ENCODE measurements at regions not wholly inside any gene's neighbourhood (a gene's known extent, or its start where the extent isn't known, plus 50 kb on each side); places are given as distances from the start of the nearest gene placed in this dataset.
"Not testable (repeated sequence)": the region's sequence is repeated elsewhere in the genome, so short reads cannot be mapped to it uniquely, and the experiment has no call there.

DNA sequence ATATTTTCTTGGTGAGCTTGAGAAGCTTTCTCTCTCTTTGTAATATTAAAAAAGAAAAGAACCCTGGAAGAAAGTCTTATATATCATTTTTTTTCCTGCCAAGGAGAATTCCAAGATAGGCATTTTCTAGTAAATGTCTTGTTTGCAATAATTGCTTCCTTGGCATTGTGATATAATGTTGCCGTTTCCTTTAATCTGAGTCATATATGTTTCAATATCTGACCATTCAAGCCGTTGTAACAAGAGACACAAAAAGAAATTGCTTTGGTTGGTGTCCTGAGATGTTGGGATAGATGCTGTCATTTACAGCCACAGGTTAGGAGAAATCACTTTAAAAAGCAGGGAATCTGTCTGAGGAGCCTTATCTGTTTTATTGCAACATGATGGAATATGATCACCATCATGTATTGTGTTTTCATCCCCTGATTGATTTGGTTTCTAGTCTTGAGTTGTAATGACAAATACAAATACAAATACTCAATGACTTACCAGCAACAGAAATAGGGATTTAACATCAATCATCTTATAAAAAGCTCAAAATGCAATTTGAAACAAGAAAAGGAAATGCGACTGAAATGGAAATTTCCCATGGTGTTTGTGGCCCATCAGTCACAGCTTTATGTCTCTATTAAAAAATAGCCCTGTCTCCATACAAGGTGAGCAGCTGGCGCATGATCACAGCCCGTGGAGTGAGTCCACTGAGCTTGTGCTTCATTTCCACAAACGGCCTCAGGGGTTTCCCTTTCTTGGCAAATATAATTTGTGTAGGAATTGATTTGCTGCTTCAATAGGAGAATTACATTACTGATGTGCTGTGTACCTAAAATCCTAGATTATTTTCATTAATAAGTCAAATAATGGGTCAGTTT is 250.1 kb upstream of the TRPC7 start:
- DNase-seq: peak in 2 of 3 experiments; percentile 0 to 26

DNA sequence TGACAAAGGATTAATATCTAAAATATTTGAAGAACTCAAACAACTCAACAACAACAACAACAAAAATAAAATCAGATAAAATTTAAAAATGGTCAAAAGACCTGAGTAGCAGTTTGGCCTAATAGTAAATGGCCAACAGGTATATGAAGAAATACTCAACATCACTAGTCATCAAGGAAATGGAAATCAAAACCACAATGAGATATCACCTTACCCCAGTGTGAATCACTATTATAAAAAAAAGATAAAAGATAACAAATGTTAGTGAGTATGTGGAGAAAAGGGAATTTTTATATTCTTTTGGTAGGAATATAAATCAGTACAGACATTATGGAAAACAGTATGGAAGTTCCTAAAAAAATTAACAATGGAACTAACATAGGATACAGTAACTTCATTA is 247.9 kb upstream of the TRPC7 start:
- DNase-seq: no peak

DNA sequence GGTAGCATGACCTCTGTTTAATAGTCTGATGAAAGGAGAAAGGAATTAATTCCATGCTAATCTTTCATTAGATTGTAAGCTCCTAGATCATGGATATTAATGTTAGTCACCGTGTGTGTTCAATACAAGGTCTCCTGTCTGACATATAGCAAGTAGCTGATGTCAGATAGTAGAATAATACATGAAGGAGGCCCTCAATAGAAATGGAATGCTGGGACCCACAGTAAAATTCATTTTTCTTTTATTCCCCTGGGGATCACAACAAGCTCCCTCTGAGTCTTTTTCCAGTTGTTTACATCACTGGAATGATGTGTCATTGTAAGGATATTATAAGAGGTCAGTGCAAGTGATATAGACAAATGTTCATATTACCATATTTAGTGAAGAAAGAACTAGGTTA is 240.3 kb upstream of the TRPC7 start:
- DNase-seq: no peak

DNA sequence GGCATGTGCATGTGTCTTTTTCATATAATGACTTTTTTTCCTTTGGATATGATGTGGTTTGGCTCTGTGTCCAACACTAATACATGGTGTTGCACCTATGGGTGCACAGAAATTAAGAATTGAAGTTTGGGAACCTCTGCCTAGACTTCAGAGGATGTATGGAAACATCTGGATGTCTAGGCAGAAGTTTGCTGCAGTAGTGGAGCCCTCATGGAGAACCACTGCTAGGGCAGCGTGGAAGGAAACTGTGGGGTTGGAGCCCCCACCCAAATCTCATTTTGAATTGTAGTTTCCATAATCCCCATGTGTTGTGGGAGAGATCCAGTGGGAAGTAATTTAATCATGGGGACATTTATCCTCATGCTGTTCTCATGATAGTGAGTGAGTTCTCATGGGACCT is 235.0 kb upstream of the TRPC7 start:
- no peak for DNase-seq

DNA sequence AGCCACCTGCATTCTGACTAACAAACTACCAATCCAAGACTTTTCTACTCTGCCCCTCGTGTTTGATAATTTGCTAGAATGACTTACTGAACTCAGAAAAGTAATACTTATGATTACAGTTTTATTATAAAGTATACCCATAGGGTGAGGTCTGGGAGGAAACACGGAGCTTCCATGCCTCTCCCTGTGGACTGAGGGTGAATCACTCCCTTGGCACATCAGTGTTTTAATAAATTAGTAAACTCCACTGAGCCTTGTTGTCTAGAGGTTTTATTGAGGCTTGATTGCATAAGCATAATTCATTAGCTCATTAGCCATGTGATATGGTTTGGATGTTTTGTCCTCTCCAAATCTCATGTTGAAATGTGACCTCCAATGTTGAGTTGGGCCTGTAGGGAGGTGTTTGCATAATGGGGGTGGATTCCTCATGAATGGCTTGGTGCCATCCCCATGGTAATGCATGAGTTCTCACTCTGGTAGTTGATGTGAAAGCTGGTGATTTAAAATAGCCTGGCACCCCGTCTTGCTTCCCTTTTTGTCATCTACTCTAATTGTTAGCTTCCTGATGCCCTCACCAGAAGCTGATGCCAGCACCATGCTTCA is 233.6 kb upstream of the TRPC7 start:
- no peak for DNase-seq

GRCh38 chr5:136594416-136594815 is 229.1 kb upstream of the TRPC7 start:
- no peak for DNase-seq

GRCh38 chr5:136590581-136590980 is 225.2 kb upstream of the TRPC7 start:
- no peak for DNase-seq

DNA sequence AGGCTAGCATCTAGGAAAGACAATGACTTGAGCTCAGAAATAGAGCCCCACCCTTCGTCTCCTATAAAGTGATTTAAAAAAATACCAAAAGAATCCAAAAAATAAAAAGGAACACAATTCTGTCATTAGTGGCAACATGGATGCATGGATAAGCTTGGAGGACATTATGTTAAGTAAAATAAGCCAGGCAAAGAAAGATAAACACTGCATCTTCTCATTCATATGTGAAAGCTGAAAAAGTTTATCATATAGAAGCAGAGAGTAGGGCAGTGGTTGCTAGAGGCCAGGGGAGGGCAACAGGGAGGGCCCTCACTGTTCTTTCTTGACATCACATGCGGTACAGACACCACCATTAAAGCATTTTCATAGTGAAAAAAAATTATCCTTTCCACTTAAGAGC is 220.9 kb upstream of the TRPC7 start:
- DNase-seq: no peak

DNA sequence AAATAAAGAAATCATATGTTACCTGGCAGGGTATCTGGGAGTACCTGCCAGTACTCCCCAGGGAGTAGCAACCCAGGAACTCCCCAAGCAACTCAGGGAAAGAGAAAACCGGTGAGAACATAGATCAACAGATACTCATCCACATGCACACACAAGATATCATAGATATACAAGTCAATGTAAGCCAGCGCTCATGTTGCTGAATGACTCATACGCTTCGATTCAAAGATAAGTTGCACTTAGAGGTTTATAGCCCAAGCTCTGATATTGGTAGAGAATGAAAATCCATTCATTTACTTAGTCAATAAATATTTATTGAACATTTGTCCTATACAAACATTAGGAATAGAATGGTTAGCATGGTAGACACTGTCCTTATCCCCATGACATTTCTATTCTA is 219.1 kb upstream of the TRPC7 start:
- no peak for DNase-seq

DNA sequence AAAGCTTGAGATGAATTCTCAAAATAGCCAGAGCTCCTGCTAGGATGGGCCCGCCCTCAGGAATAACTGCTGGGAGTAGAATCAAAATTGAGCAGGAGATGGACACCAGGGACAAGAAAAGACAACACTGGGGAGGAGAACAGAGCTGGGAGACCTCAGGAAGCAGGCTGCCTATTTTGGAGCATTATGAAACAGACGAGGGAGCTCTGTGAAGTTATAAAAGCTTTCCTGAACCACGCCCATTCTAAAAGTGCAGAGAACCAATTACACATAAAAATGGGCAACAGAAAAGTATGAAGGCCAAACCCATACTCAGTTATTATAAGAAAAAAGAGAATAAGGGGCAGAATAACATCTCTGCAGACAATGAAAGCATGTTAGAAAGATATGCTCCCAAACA is 213.9 kb upstream of the TRPC7 start:
- no peak for DNase-seq

DNA sequence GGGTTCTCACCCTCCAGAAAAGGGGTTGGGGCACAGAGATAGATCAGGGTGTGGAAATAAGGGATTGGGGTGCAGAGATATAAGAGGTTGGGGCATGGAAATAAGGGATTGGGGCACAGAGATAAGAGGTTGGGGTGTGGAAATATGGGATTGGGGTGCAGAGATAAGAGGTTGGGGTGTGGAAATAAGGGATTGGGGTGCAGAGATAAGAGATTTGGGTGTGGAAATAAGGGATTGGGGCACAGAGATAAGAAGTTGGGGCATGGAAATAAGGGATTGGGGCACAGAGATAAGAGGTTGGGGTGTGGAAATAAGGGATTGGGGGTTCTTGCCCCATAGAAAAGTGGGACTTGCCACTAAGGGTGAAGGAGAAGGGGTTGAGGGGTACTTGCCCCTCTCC is 204.5 kb upstream of the TRPC7 start:
- not testable (repeated sequence) for DNase-seq

DNA sequence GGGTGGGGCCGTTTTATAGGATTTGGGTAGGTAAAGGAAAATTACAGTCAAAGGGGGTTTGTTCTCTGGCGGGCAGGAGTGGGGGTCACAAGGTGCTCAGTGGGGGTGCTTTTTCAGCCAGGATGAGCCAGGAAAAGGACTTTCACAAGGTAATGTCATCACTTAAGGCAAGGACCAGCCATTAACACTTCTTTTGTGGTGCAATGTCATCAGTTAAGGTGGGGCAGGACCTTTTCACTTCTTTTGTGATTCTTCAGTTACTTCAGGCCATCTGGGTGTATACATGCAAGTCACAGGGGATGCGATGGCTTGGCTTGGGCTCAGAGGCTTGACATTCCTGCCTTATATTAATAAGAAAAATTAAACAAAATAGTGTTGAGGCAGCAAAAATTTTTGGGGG is 200.1 kb upstream of the TRPC7 start:
- not testable (repeated sequence) for DNase-seq

- DNase-seq: not testable (repeated sequence)
Measured at GRCh38 chr5:136565050-136565449, 199.7 kb upstream of the TRPC7 start.

DNA sequence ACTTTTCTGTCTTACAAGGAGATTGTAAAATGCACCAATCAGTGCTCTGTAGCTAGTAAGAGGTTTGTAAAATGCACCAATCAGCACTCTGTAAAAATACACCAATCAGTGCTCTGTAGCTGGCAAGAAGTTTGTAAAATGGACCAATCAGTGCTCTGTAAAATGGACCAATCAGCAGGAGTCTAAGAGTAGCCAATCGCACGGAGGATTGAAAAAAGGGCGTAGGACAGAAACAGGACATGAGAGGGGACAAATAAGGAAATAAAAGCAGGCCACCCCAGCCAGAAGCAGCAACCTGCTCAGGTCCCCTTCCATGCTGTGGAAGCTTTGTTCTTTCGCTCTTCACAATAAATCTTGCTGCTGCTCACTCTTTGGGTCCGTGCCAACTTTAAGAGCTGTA is 199.1 kb upstream of the TRPC7 start:
- not testable (repeated sequence) for DNase-seq

- peak in 1 of 3 experiments; percentile 6 for DNase-seq
Measured at GRCh38 chr5:136563489-136563888, 198.1 kb upstream of the TRPC7 start.

DNA sequence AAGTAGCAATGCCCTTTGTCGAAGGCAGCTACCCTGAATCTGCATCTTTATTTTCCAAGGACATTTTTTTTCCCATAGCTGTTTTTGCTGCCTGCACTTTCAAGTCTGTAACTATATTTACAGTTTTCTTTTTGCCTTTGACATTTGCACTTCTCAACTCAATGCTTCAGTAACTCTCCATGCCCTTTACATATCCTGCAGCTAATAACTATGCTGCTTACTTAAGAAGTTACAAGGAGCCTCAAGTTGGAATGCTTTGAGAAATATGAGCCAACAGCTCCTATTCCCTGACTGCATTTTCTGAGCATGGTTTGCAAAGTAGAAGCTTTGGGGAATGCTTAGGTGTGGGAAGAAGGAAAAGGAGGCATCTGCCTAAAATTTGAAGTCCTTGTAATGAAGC is 194.8 kb upstream of the TRPC7 start:
- no peak for DNase-seq

- no peak for DNase-seq
Measured at GRCh38 chr5:136559651-136560050, 194.3 kb upstream of the TRPC7 start.

DNA sequence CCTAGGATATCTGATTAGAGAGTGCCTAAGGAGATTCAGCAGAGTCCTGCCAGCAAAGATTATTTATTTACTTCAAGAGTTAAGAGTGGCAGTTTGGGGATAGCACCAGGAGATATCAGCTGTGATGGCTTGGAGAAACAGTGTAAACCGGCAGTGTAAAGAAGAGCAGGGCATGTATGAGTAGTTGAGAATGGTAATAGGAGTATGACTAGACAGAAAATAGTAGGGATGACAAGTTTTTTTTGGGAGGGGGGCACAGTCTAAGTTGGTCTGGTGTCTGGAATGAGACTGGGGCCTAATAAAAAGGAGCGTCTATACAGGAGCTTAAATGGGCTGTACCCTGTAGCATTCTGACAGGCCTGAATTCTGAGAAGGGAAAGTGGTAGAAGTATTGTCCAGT is 181.8 kb upstream of the TRPC7 start:
- not testable (repeated sequence) for DNase-seq

DNA sequence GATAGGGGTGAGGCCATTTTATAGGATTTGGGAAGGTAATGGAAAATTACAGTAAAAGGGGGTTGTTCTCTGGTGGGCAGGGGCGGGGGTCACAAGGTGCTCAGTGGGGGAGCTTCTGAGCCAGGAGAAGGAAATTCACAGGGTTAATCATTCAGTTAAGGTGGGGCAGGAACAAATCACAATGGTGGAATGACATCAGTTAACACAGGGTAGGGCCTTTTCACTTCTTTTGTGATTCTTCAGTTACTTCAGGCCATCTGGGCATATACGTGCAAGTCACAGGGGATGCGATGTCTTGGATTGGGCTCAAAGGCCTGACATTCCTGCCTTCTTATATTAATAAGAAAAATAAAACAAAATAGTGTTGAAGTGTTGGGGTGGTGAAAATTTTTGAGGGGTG is 181.1 kb upstream of the TRPC7 start:
- DNase-seq: not testable (repeated sequence)

DNA sequence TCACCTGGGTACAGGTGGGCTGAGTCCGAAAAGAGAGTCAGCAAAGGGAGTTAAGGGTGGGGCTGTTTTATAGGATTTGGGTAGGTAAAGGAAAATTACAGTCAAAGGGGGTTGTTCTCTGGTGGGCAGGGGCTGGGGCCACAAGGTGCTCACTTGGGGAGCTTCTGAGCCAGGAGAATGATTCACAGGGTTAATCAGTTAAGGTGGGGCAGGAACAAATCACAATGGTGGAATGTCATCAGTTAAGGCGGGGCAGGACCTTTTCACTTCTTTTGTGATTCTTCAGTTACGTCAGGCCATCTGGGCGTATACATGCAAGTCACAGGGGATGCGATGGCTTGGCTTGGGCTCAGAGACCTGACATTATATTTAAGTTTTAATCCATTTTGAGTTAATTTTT is 179.7 kb upstream of the TRPC7 start:
- not testable (repeated sequence) for DNase-seq

GRCh38 chr5:136538534-136538933 is 173.2 kb upstream of the TRPC7 start:
- no peak for DNase-seq

DNA sequence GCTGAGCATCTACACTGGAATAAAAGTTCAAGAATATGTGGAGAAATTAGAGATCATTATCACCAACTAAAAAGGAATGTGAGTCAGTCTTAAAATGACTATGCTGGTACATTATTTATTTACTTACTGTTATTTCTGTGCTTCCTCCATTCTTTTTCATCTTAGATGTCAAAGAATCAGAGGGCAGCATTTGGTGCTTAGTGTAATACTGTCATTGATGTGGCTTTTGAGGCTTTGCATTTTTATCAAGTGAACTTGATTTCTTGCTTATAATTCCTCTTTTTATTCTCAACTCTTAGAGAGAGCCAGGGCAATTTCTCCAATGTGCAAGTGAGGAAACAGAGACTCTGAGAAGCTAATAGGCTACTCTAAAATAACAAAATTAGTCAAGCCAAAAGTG is 163.7 kb upstream of the TRPC7 start:
- no peak for DNase-seq

- no peak for DNase-seq
Measured at GRCh38 chr5:136528481-136529030, 163.2 kb upstream of the TRPC7 start.

- no peak for DNase-seq
Measured at GRCh38 chr5:136527311-136527710, 162.0 kb upstream of the TRPC7 start.

Data from NCI-H1417 (cell line).